ENCODE measurements at regions not wholly inside any gene's neighbourhood (a gene's known extent, or its start where the extent isn't known, plus 50 kb on each side); places are given as distances from the start of the nearest gene placed in this dataset.

GRCh38 chr11:15716550-15716949 is 601.8 kb downstream of the INSC start:
- TF ChIP-seq CTCF (IDR thresholded peaks at IDR 0.05; ENCODE audit: poor library complexity) (no peak), EZH2phosphoT487 (IDR thresholded peaks at IDR 0.05; ENCODE audit: low read depth, severe bottlenecking, unreplicated experiment) (no peak), EZH2 (IDR thresholded peaks at IDR 0.05; ENCODE audit: borderline replicate concordance) (no peak)
